ENCODE measurements at regions not wholly inside any gene's neighbourhood (a gene's known extent, or its start where the extent isn't known, plus 50 kb on each side); places are given as distances from the start of the nearest gene placed in this dataset.

- no peak for DNase-seq (ENCODE audit: low spot score)
These were observed 85.1 kb upstream of the USP47 start for GRCh38 chr11:11756718-11757117.

GRCh38 chr11:11755871-11756270, 85.9 kb upstream of the USP47 start:
- DNase-seq (ENCODE audit: low spot score), result no peak

- DNase-seq (ENCODE audit: low spot score), result no peak
These were observed 89.1 kb upstream of the USP47 start for GRCh38 chr11:11752679-11753078.

- DNase-seq (ENCODE audit: low spot score), result no peak
These were observed 91.5 kb upstream of the USP47 start for GRCh38 chr11:11750017-11750878.

- DNase-seq (ENCODE audit: low spot score), result no peak
These were observed 92.9 kb upstream of the USP47 start for GRCh38 chr11:11748706-11749365.

- no peak for DNase-seq (ENCODE audit: low spot score)
These were observed 94.2 kb upstream of the USP47 start for GRCh38 chr11:11747570-11747969.

- no peak for DNase-seq (ENCODE audit: low spot score)
These were observed 95.3 kb upstream of the USP47 start for GRCh38 chr11:11746449-11746848.

GRCh38 chr11:11743216-11743615, 98.6 kb upstream of the USP47 start:
- DNase-seq (ENCODE audit: low spot score), result no peak

GRCh38 chr11:11742486-11742885, 99.3 kb upstream of the USP47 start:
- DNase-seq (ENCODE audit: low spot score), result no peak

- DNase-seq (ENCODE audit: low spot score), result no peak
These were observed 100.9 kb upstream of the USP47 start for GRCh38 chr11:11740836-11741235.

- DNase-seq (ENCODE audit: low spot score), result no peak
These were observed 101.6 kb upstream of the USP47 start for GRCh38 chr11:11740073-11740702.

- no peak for DNase-seq (ENCODE audit: low spot score)
These were observed 103.4 kb upstream of the USP47 start for GRCh38 chr11:11738370-11738769.

- DNase-seq (ENCODE audit: low spot score), result no peak
These were observed 106.2 kb upstream of the USP47 start for GRCh38 chr11:11735586-11735985.

GRCh38 chr11:11733246-11733747, 108.5 kb upstream of the USP47 start:
- no peak for DNase-seq (ENCODE audit: low spot score)

GRCh38 chr11:11732116-11732515, 109.7 kb upstream of the USP47 start:
- DNase-seq (ENCODE audit: low spot score), result no peak

GRCh38 chr11:11731311-11732083, 109.7 kb upstream of the GALNT18 start:
- DNase-seq (ENCODE audit: low spot score), result no peak

GRCh38 chr11:11728386-11728785, 106.6 kb upstream of the GALNT18 start:
- no peak for DNase-seq (ENCODE audit: low spot score)

- no peak for DNase-seq (ENCODE audit: low spot score)
These were observed 103.6 kb upstream of the GALNT18 start for GRCh38 chr11:11725438-11725837.

GRCh38 chr11:11724994-11725393, 103.2 kb upstream of the GALNT18 start:
- DNase-seq (ENCODE audit: low spot score), result no peak

GRCh38 chr11:11722861-11723260, 101.1 kb upstream of the GALNT18 start:
- no peak for DNase-seq (ENCODE audit: low spot score)

- DNase-seq (ENCODE audit: low spot score), result no peak
These were observed 100.4 kb upstream of the GALNT18 start for GRCh38 chr11:11722246-11722645.

- DNase-seq (ENCODE audit: low spot score), result no peak
These were observed 96.7 kb upstream of the GALNT18 start for GRCh38 chr11:11718511-11718910.
